ENCODE measurements at regions not wholly inside any gene's neighbourhood (a gene's known extent, or its start where the extent isn't known, plus 50 kb on each side); places are given as distances from the start of the nearest gene placed in this dataset.
"Not testable (repeated sequence)": the region's sequence is repeated elsewhere in the genome, so short reads cannot be mapped to it uniquely, and the experiment has no call there.

GRCh38 chr6:5896476-5897200 is 110.1 kb downstream of the NRN1 start:
- DNase-seq (ENCODE audit: low spot score), result no peak

GRCh38 chr6:5894357-5894756 is 112.4 kb downstream of the NRN1 start:
- DNase-seq (ENCODE audit: low spot score), result no peak

GRCh38 chr6:5893295-5893694 is 113.4 kb downstream of the NRN1 start:
- no peak for DNase-seq (ENCODE audit: low spot score)

- no peak for DNase-seq (ENCODE audit: low spot score)
Measured at GRCh38 chr6:5892669-5893068, 114.1 kb downstream of the NRN1 start.

GRCh38 chr6:5878792-5879191 is 127.9 kb downstream of the NRN1 start:
- DNase-seq (ENCODE audit: low spot score), result no peak

- no peak for DNase-seq (ENCODE audit: low spot score)
Measured at GRCh38 chr6:5876076-5876475, 130.6 kb downstream of the NRN1 start.

GRCh38 chr6:5873976-5874375 is 132.7 kb downstream of the NRN1 start:
- DNase-seq (ENCODE audit: low spot score), result not testable (repeated sequence)

- no peak for DNase-seq (ENCODE audit: low spot score)
Measured at GRCh38 chr6:5871296-5871695, 135.4 kb downstream of the NRN1 start.

GRCh38 chr6:5869676-5870075 is 137.0 kb downstream of the NRN1 start:
- DNase-seq (ENCODE audit: low spot score), result no peak

- DNase-seq (ENCODE audit: low spot score), result no peak
Measured at GRCh38 chr6:5869261-5869660, 137.5 kb downstream of the NRN1 start.

GRCh38 chr6:5866547-5867051 is 140.1 kb downstream of the NRN1 start:
- DNase-seq (ENCODE audit: low spot score), result peak; percentile 17

- no peak for DNase-seq (ENCODE audit: low spot score)
Measured at GRCh38 chr6:5865506-5866031, 141.2 kb downstream of the NRN1 start.

GRCh38 chr6:5860849-5861248 is 145.9 kb downstream of the NRN1 start:
- DNase-seq (ENCODE audit: low spot score), result no peak

- no peak for DNase-seq (ENCODE audit: low spot score)
Measured at GRCh38 chr6:5855787-5856470, 150.8 kb downstream of the NRN1 start.

GRCh38 chr6:5854899-5855298 is 151.8 kb downstream of the NRN1 start:
- no peak for DNase-seq (ENCODE audit: low spot score)

- no peak for DNase-seq (ENCODE audit: low spot score)
Measured at GRCh38 chr6:5851261-5851757, 155.4 kb downstream of the NRN1 start.

GRCh38 chr6:5850848-5851255 is 155.9 kb downstream of the NRN1 start:
- DNase-seq (ENCODE audit: low spot score), result no peak

- no peak for DNase-seq (ENCODE audit: low spot score)
Measured at GRCh38 chr6:5846889-5847288, 159.8 kb downstream of the NRN1 start.

- no peak for DNase-seq (ENCODE audit: low spot score)
Measured at GRCh38 chr6:5846335-5846734, 160.4 kb downstream of the NRN1 start.

- no peak for DNase-seq (ENCODE audit: low spot score)
Measured at GRCh38 chr6:5843078-5843477, 163.6 kb downstream of the NRN1 start.

GRCh38 chr6:5840734-5841390 is 165.9 kb downstream of the NRN1 start:
- DNase-seq (ENCODE audit: low spot score), result no peak

- no peak for DNase-seq (ENCODE audit: low spot score)
Measured at GRCh38 chr6:5838656-5839396, 167.9 kb downstream of the NRN1 start.
